ENCODE measurements at regions not wholly inside any gene's neighbourhood (a gene's known extent, or its start where the extent isn't known, plus 50 kb on each side); places are given as distances from the start of the nearest gene placed in this dataset.

DNA sequence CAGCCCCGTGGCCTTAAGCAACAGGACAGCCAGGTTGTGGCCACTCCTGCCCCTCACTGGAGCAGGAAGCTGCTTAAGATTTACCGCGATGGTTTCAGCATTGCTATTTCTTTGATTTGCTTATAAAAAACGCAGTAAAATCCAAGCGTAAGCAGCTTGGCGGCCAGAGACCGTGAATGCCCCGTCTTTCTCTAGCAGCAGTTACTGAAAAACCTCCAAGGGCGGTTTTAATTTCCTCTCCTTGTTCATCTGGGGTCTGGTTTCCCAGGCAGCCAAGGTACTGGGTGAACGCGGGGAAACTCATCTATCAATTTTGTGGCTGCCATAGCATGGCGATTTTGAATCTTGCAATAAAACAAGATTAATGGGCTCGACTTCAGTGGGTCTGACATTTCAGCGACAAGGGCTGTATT, 130.3 kb downstream of the MINAR1 start:
- Histone ChIP-seq H4K20me1 (ENCODE audit: insufficient read depth, low read length) (no peaks in the 10 kb centered on the region), H3K27ac (ENCODE audit: low read depth, low read length, poor library complexity, severe bottlenecking) (no peak overlapping the region), H2AFZ (ENCODE audit: low read length) (no peak overlapping the region), H3K4me2 (ENCODE audit: low read length) (no peak overlapping the region), H3K4me3 (ENCODE audit: low read depth, low read length, poor library complexity, severe bottlenecking) (no peak overlapping the region), H3K4me1 (ENCODE audit: insufficient read depth, low read length, poor library complexity, severe bottlenecking) (no peaks in the 10 kb centered on the region), H3K9me2 (ENCODE audit: insufficient read depth, low read length) (no peaks in the 10 kb centered on the region), H3K9me3 (ENCODE audit: low read length) (no peaks in the 10 kb centered on the region), H3K79me2 (ENCODE audit: insufficient read depth, low read depth, low read length) (no peaks in the 10 kb centered on the region), H3K36me3 (ENCODE audit: insufficient read depth, low read length) (no peaks in the 10 kb centered on the region)
- POLR2A ChIA-PET: no interaction called here
- intact Hi-C loops (cut with micrococcal nuclease; ENCODE audit: unreplicated experiment): no loop called here
- CTCF ChIA-PET (ENCODE audit: unreplicated experiment): no interaction called here
- TF ChIP-seq CTCF (conservative IDR thresholded peaks at IDR 0.05; ENCODE audit: low read length) (no peak), EZH2phosphoT487 (IDR thresholded peaks at IDR 0.05; ENCODE audit: borderline replicate concordance, low read depth, low read length) (no peak)
- no TSS peak for BruUV-seq (replicated peaks)
- no peak for DNase-seq (ENCODE audit: low spot score)

- CTCF ChIA-PET (ENCODE audit: unreplicated experiment): no interaction called here
- H3K36me3 ChIP-seq (ENCODE audit: insufficient read depth, low read length): no peaks in the 10 kb centered on the region
- H3K4me1 ChIP-seq (ENCODE audit: insufficient read depth, low read length, poor library complexity, severe bottlenecking): no peaks in the 10 kb centered on the region
- H3K4me2 ChIP-seq (ENCODE audit: low read length): no peak overlapping the region
- H3K9me3 ChIP-seq (ENCODE audit: low read length): no peaks in the 10 kb centered on the region
- TF ChIP-seq EZH2phosphoT487 (IDR thresholded peaks at IDR 0.05; ENCODE audit: borderline replicate concordance, low read depth, low read length) (no peak), CTCF (conservative IDR thresholded peaks at IDR 0.05; ENCODE audit: low read length) (no peak)
- no TSS peak for BruUV-seq (replicated peaks)
- H3K9me2 ChIP-seq (ENCODE audit: insufficient read depth, low read length): no peaks in the 10 kb centered on the region
- POLR2A ChIA-PET: interaction anchor here (0.6 kb wide), 1 partner anchor 105 kb away, joined by 3 read pairs; no protein-coding TSS in a partner anchor
- intact Hi-C loops (cut with micrococcal nuclease; ENCODE audit: unreplicated experiment): no loop called here
- no peak overlapping the region for H3K4me3 ChIP-seq (ENCODE audit: low read depth, low read length, poor library complexity, severe bottlenecking)
- H2AFZ ChIP-seq (ENCODE audit: low read length): no peak overlapping the region
- no peak overlapping the region for H3K27ac ChIP-seq (ENCODE audit: low read depth, low read length, poor library complexity, severe bottlenecking)
- H4K20me1 ChIP-seq (ENCODE audit: insufficient read depth, low read length): no peaks in the 10 kb centered on the region
- no peak for DNase-seq (ENCODE audit: low spot score)
- H3K79me2 ChIP-seq (ENCODE audit: insufficient read depth, low read depth, low read length): no peaks in the 10 kb centered on the region
Measured at GRCh38 chr15:79562899-79563298, 130.8 kb downstream of the MINAR1 start.

DNA sequence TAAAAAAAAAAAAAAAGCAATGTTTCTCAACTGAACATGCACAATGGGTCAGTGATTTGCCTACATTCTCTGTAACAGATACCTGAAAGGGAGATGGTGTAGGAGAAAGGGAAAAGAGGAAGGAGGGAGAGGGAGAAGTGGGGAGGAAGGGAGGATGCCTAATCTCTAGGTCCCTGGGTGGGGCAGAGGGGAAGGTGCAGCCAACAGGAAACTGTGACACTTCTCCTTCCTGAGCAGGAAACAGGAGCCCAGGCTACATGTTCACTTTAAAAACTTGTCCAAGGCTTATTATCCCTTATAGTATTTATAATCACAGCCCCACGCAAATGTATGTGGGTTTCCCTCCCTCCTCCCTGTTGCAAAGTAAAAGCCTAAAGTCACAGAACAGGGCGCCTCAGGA, 137.9 kb downstream of the MINAR1 start:
- BruUV-seq (replicated peaks): no TSS peak
- Histone ChIP-seq H3K27ac (ENCODE audit: low read depth, low read length, poor library complexity, severe bottlenecking) (no peak overlapping the region), H3K4me2 (ENCODE audit: low read length) (no peak overlapping the region), H3K4me1 (ENCODE audit: insufficient read depth, low read length, poor library complexity, severe bottlenecking) (no peaks in the 10 kb centered on the region), H2AFZ (ENCODE audit: low read length) (no peak overlapping the region), H3K36me3 (ENCODE audit: insufficient read depth, low read length) (no peaks in the 10 kb centered on the region), H3K9me3 (ENCODE audit: low read length) (no peaks in the 10 kb centered on the region), H3K9me2 (ENCODE audit: insufficient read depth, low read length) (no peaks in the 10 kb centered on the region), H3K79me2 (ENCODE audit: insufficient read depth, low read depth, low read length) (no peaks in the 10 kb centered on the region), H4K20me1 (ENCODE audit: insufficient read depth, low read length) (no peaks in the 10 kb centered on the region), H3K4me3 (ENCODE audit: low read depth, low read length, poor library complexity, severe bottlenecking) (no peak overlapping the region)
- intact Hi-C loops (cut with micrococcal nuclease; ENCODE audit: unreplicated experiment): no loop called here
- ChIA-PET CTCF (ENCODE audit: unreplicated experiment) (no interaction called here), POLR2A (no interaction called here)
- TF ChIP-seq EZH2phosphoT487 (IDR thresholded peaks at IDR 0.05; ENCODE audit: borderline replicate concordance, low read depth, low read length) (no peak), CTCF (conservative IDR thresholded peaks at IDR 0.05; ENCODE audit: low read length) (no peak)
- DNase-seq (ENCODE audit: low spot score): no peak
